PC-3 (cell line): ENCODE measurements at regions not wholly inside any gene's neighbourhood (a gene's known extent, or its start where the extent isn't known, plus 50 kb on each side); places are given as distances from the start of the nearest gene placed in this dataset.

Experiments
- CTCF ChIP-seq: fragments of 300-600 bp; sonication (generic); conservative IDR thresholded peaks from 2 replicates; pipeline ENCODE4 v1.5.1; 2017; ENCODE audit warnings: antibody characterized with exemption, low read depth, mild to moderate bottlenecking, low read length
- EZH2 ChIP-seq: fragments of 300-600 bp; sonication (generic); IDR thresholded peaks from one replicate; pipeline ENCODE4 v1.6.1; 2017; ENCODE audit warnings: antibody characterized with exemption, mild to moderate bottlenecking, low read length; ENCODE audit not compliant: unreplicated experiment
- EZH2phosphoT487 ChIP-seq: fragments of 300-600 bp; sonication (generic); IDR thresholded peaks from 2 replicates; pipeline ENCODE4 v1.6.1; 2018; ENCODE audit warnings: mild to moderate bottlenecking, antibody characterized with exemption, low read length, borderline replicate concordance

DNA sequence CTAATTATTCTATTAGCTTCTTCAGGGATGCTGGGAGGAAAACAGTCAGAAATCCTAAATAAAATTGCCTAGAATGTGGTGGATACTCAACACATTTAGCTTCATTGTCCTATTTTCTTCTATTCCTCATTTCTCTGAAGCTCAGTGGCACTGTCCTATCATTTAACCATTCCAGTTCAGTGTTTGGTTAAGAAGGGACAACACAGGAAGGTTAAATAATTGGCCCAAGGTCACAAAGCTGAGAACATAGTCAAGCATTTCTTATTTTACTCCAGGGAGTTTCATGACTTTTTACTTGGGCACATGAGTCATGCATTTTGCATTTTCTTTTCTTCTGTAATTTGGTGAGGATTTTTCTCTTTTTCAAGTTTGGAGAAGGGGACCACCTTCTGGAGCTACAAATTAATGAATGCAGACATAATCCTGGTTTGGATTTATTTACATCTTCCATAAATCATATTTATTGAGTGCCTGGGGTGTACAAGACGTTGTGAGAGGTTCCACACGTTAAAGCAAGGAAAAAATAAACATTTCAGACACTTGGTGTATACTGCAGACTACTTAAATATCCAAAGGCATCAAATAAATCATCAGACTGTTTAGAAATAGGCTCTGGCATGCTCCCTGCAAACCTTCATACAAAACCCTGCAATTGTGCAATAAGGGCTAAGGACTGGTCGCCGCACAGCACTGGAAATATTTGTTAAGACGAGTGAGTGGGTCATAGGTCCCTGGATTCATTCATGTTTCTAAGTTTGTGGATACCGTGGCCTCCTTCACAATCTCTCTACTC, 263.9 kb downstream of the MAF start:
- no peak for TF ChIP-seq CTCF
- TF ChIP-seq EZH2: no peak
- TF ChIP-seq EZH2phosphoT487: no peak
